Colonic mucosa (tissue), 4 donors: ENCODE measurements at regions not wholly inside any gene's neighbourhood (a gene's known extent, or its start where the extent isn't known, plus 50 kb on each side); places are given as distances from the start of the nearest gene placed in this dataset.

Experiments
- DNase-seq: peaks from one replicate; pipeline ENCODE4 v3.0.0-alpha.2; 2020
- H3K27ac ChIP-seq: fragments of 200-600 bp; one replicate; pipeline ENCODE4 v1.8.0; 2021
- H3K27me3 ChIP-seq: fragments of 200-600 bp; one replicate; pipeline ENCODE4 v1.8.0; 2021
- H3K36me3 ChIP-seq: fragments of 200-600 bp; one replicate; pipeline ENCODE4 v1.8.0; 2021
- H3K4me1 ChIP-seq: fragments of 200-600 bp; one replicate; pipeline ENCODE4 v1.8.0; 2021; ENCODE audit warnings: mild to moderate bottlenecking
- H3K4me3 ChIP-seq: fragments of 200-600 bp; one replicate; pipeline ENCODE4 v1.8.0; 2021
- H3K9ac ChIP-seq, 2 donors: one replicate each; pipeline ENCODE4 v1.7.0; 2013; ENCODE audit warnings: control low read depth in 2 of 2, low read depth in 2 of 2, low read length in 2 of 2
- H3K9me3 ChIP-seq: fragments of 200-600 bp; one replicate; pipeline ENCODE4 v1.8.0; 2021
- CTCF ChIP-seq: fragments of 200-600 bp; IDR thresholded peaks from one replicate; pipeline ENCODE4 v1.8.0; 2022; ENCODE audit warnings: antibody characterized with exemption, mild to moderate bottlenecking
- intact Hi-C: fragments of 100-400 bp; cut with DNase I; formaldehyde crosslinking; loops from one replicate; pipeline ENCODE4 v1.14.1; 2022
- donor health status: healthy.
- donor health status: DM: no; HTN: no; CAD: no.
- donor health status: DM: no; HTN: no; CAD: no.

- no peaks in the 10 kb centered on the region for H3K36me3 ChIP-seq
- H3K4me3 ChIP-seq = no peak overlapping the region
- intact Hi-C loops = no loop called here
- H3K4me1 ChIP-seq = no peaks in the 10 kb centered on the region
- H3K27ac ChIP-seq = no peak overlapping the region
- no peak for DNase-seq
- no peak for TF ChIP-seq CTCF
- no peaks in the 10 kb centered on the region for H3K27me3 ChIP-seq
- H3K9ac ChIP-seq = no peak overlapping the region
- no peaks in the 10 kb centered on the region for H3K9me3 ChIP-seq
Measured at GRCh38 chr11:39145346-39145745, 2314.1 kb downstream of the LRRC4C start.

- no peak for TF ChIP-seq CTCF
- intact Hi-C loops = no loop called here
- no peak overlapping the region for H3K9ac ChIP-seq
Measured at GRCh38 chr11:39144351-39145130, 2314.9 kb downstream of the LRRC4C start.

DNA sequence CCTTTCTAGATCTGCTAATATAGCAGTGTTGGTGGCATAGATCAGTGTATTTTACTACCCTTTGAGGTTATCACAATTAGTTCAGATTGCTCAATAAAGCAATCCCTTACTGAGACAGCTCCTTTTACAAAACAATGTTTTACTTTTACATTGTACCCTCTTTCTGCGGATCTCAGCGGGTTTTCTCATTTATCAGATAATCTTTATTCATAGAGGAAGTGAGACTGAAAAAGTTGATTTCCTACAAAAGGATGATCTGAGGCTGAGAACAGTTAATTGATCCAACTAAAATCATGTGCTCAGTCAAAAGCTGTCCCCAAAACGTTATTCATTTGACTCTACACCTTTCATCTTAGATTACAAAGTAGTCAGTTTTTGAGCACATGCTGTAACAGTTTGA is 2319.9 kb downstream of the LRRC4C start:
- Histone ChIP-seq H3K27me3 (no peaks in the 10 kb centered on the region), H3K4me3 (no peak overlapping the region), H3K9ac (no peak overlapping the region), H3K27ac (no peak overlapping the region), H3K36me3 (no peaks in the 10 kb centered on the region), H3K4me1 (no peaks in the 10 kb centered on the region), H3K9me3 (no peaks in the 10 kb centered on the region)
- TF ChIP-seq CTCF = no peak
- no peak for DNase-seq
- intact Hi-C loops = no loop called here

More at GRCh38 chr11:39144351-39145130, 2314.9 kb downstream of the LRRC4C start:
- no peak overlapping the region for H3K27ac ChIP-seq
- H3K27me3 ChIP-seq = no peaks in the 10 kb centered on the region
- H3K4me3 ChIP-seq = no peak overlapping the region
- H3K36me3 ChIP-seq = no peaks in the 10 kb centered on the region
- H3K4me1 ChIP-seq = no peaks in the 10 kb centered on the region
- no peaks in the 10 kb centered on the region for H3K9me3 ChIP-seq
- DNase-seq = no peak

DNA sequence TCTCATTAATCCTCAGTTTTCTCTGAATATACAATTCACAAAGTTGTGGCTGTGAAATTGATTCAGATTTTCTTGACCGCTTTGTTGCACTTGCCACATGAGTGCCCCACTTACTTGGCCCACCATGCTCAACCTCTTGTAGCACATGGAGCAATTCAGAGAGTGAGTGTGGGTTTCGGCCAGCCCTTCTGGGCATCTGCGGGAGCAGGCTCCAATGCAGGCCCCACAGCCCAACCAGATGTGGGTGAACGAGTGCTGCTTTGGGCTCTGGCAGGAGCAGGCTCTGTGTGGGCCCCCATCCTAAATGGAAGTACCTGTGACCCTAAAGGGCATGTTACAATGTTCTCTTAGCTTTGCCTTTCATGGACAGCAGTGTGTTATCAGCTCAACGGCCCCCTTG is 2338.6 kb downstream of the LRRC4C start:
- DNase-seq = no peak
- Histone ChIP-seq H3K9ac (no peak overlapping the region), H3K4me1 (no peaks in the 10 kb centered on the region), H3K27ac (no peak overlapping the region), H3K9me3 (no peaks in the 10 kb centered on the region), H3K4me3 (no peak overlapping the region), H3K36me3 (no peaks in the 10 kb centered on the region), H3K27me3 (no peaks in the 10 kb centered on the region)
- intact Hi-C loops = no loop called here
- TF ChIP-seq CTCF = no peak

- no peak overlapping the region for H3K4me3 ChIP-seq
- TF ChIP-seq CTCF = no peak
- H3K9me3 ChIP-seq = no peaks in the 10 kb centered on the region
- DNase-seq = no peak
- no peak overlapping the region for H3K27ac ChIP-seq
- no peak overlapping the region for H3K9ac ChIP-seq
- no peaks in the 10 kb centered on the region for H3K36me3 ChIP-seq
- intact Hi-C loops = no loop called here
- H3K4me1 ChIP-seq = no peaks in the 10 kb centered on the region
- H3K27me3 ChIP-seq = no peaks in the 10 kb centered on the region
Measured at GRCh38 chr11:39113606-39114005, 2345.8 kb downstream of the LRRC4C start.
